D341Med (cell line): ENCODE measurements at regions not wholly inside any gene's neighbourhood (a gene's known extent, or its start where the extent isn't known, plus 50 kb on each side); places are given as distances from the start of the nearest gene placed in this dataset.

Experiments used
- DNase-seq: peaks from one replicate; pipeline ENCODE4 v3.0.0; 2012; ENCODE audit warnings: low spot score

DNA sequence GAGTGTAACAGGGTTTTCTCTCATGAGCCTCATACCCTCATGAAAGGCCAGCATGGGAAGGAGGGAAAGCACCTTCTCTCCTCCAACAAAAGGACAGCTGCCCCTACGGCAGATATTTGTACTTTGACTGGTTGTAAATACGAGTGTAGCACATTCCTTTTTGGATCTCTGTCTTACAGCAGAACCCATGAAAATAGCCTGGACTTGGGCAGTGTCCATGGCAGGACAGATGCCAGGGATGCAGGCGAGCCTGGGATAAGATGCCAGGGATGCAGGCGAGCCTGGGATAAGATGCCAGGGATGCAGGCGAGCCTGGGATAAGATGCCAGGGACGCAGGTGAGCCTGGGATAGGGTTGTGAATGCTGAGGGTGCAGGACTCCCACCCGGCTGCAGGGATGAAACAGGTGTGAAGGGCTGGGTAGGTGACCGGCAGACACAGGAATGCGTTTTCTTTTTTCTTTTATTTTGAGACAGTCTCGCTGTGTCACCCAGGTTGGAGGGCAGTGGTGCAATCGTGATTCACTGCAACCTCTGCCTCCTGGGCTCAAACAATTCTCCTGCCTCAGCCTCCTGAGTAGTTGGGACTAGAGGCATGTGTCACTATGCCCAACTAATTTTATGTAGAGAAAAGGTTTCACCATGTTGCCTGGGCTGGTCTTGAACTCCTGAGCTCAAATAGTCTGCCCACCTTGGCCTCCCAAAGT is 120.0 kb downstream of the BEGAIN start:
- DNase-seq = no peak

DNA sequence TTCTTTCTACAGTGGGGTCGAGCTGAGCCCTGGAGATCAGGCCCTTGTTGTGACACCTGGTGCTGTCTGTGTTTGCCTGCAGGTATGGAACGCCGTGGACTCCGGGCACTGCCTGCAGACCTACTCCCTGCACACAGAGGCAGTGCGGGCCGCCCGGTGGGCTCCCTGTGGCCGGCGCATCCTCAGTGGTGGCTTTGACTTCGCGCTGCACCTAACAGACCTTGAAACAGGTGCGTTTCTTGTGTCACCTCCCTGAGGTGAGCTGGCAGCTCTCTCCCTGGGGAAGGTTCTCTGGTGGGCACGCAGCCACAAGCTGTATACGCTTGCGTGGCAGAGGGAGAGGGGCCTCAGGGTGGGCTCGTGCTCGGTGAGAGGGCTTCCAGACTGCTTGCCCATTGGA is 119.3 kb downstream of the BEGAIN start:
- DNase-seq = no peak

DNA sequence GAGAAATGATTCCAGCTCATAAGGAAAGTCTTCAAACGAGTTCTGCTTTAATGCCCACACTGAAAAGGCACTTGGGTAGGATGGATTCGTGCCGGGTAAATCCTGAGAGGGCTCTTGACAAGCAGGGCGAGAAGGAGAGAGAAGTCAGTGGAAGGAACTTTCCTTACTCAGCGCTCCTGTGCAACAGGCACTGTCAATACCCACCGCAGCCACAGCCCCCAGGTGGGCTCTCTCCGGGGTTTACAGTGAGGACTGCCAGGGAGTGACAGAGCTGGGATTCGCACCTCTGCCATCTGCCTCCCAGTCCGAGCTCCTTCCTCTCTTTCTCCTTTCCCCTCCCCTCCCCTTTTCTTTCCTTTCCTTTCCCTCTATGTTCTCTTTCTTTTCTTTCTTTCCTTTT is 118.7 kb downstream of the BEGAIN start:
- DNase-seq = no peak

DNA sequence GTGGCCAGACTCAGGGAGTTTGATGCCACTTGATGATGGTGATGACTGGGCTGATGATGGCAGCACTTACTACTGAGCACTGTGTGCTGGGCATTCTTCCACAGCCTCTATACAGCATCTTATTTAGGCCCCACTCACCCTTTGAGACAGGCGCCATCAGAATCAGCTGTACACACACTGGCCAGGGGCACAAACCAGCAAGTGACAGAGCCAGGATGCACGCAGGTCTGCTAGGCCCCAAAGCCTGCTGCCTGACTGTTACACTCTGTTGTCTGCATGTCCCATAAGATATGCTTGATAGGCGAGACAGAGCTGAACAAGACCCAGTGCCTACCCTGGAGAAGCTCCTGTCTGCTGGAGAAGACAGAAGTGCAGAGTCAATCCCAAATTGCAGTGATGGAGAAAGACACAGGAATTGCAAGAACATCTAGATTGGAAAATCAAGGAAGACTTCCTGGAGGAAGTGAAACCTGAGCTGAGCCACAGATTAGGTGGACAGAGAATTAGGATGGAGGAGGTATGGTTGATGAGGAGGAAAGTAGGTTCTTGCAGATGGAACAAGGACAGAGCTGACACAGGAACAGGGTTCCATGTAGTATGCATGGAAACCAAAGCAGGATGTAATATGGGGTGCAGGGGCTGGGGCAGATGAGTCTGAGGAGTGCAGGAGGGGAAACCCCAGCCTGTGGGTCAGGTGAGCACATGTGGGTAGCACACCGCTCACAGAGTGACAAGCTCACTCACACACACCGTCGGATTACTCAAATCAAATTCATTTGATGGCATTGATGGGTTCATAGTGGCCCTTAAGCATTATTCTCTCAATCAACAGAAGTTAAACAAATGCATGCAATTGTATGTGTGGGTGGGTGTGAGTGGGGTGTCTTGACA is 117.3 kb downstream of the BEGAIN start:
- no peak for DNase-seq

DNA sequence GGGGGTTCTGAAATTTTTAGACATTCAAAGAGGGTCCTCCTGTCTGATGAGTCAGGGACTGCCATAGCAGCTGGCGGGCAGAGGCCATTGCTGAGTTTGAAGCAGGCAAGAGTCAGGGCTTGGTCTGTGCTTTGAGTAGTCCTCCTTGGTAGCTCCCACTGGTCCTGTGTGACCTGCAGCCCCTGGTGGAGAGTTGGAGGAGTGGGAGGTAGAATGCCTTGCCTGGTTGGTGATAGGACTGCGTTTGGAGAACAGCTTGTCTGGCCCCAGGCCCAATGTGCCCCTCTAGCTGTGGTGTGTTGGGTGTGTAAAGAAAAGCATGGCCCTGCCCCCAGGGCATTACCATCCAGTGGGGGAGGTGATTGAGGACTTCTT is 116.7 kb downstream of the BEGAIN start:
- no peak for DNase-seq

- DNase-seq = no peak
These were observed 115.7 kb downstream of the BEGAIN start for GRCh38 chr14:100471441-100472093.

DNA sequence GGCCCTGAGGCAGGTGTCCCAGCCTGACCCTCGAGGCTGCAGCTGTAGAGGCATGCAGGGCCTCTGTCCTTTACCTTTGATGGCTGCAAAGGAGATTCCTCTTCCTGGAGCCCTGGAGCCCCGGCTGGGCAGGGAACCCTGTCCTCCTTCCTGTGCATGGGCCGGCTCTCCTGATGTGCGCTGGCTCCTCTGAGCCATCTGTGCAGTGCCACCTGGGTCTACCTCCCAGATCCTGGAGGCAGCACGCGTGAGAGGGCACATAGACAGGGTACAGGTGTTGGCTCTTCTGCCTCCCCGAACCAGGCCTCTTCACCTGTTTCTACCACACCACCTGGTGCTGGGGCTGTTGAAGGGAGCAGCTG is 115.1 kb downstream of the BEGAIN start:
- no peak for DNase-seq

- DNase-seq = no peak
These were observed 114.7 kb downstream of the BEGAIN start for GRCh38 chr14:100472491-100472890.

- no peak for DNase-seq
These were observed 114.0 kb downstream of the BEGAIN start for GRCh38 chr14:100473249-100473648.

- DNase-seq = no peak
These were observed 113.0 kb downstream of the BEGAIN start for GRCh38 chr14:100474196-100474595.

DNA sequence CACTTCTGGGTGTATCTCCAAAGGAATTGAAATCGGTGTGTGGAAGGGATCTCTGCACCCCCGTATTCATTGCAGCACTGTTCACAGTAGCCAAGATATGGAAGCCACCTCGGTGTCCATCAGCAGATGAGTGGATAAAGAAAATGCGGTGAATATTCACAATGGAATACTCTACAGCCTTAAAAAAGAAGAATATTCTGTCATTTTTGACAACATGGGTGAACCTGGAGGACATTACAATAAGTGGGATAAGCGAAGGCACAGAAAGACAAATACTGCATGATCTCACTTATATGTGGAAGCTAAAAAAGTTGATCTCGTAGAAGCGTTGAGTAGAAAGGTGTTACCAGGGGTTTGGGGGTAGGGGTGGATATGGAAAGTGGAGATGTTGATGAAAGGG is 111.9 kb downstream of the BEGAIN start:
- no peak for DNase-seq

- no peak for DNase-seq
These were observed 111.0 kb downstream of the BEGAIN start for GRCh38 chr14:100476012-100476822.

GRCh38 chr14:100484531-100485267 is 102.5 kb downstream of the BEGAIN start:
- no peak for DNase-seq

GRCh38 chr14:100486025-100486828 is 101.0 kb downstream of the BEGAIN start:
- DNase-seq = peak; percentile 59
